HEK293T (cell line): ENCODE measurements at regions not wholly inside any gene's neighbourhood (a gene's known extent, or its start where the extent isn't known, plus 50 kb on each side); places are given as distances from the start of the nearest gene placed in this dataset.

ENCODE experiments used
- BHLHE40 ChIP-seq: fragments of 450-650 bp; IDR thresholded peaks from 2 replicates; pipeline ENCODE4 v1.6.1; 2016; ENCODE audit warnings: mild to moderate bottlenecking, moderate library complexity, borderline replicate concordance
- ELF4 ChIP-seq: fragments of 450-650 bp; IDR thresholded peaks from 2 replicates; pipeline ENCODE4 v1.6.1; 2017; ENCODE audit warnings: antibody characterized with exemption
- FOXA1 ChIP-seq: fragments of 450-650 bp; IDR thresholded peaks from 2 replicates; pipeline ENCODE4 v1.6.1; 2016; ENCODE audit warnings: mild to moderate bottlenecking
- NFRKB ChIP-seq: fragments of 450-650 bp; IDR thresholded peaks from 2 replicates; pipeline ENCODE4 v1.6.1; 2016; ENCODE audit warnings: mild to moderate bottlenecking, moderate library complexity
- SP1 ChIP-seq: fragments of 450-650 bp; IDR thresholded peaks from 2 replicates; pipeline ENCODE4 v1.6.1; 2017
- SUZ12 ChIP-seq: fragments of 450-650 bp; IDR thresholded peaks from 2 replicates; pipeline ENCODE4 v1.6.1; 2016; ENCODE audit warnings: mild to moderate bottlenecking
- TARDBP ChIP-seq: fragments of 450-650 bp; IDR thresholded peaks from 2 replicates; pipeline ENCODE4 v1.6.1; 2016
- ZNF384 ChIP-seq: fragments of 450-650 bp; IDR thresholded peaks from 2 replicates; pipeline ENCODE4 v1.6.1; 2016

DNA sequence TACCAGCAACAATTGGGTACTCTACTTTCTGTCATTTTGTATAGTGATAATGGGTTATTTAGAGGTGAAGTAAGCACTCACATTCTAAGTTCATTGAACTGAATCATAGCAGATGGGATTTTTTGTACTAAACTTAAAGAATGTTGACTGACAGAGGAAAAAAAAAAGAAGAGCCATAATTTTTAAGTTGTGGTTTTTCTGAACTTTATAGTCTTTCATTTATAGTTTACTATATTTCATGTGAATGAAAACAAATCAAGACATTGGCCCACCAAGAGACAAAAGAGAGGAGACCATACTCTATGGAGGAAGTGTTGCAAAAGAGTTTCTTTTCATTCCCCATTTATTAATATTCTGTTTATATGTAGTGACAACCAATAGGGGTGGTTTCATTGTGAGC is 685.7 kb downstream of the BCKDHB start:
- TF ChIP-seq FOXA1 (no peak), SP1 (no peak), SUZ12 (no peak), ELF4 (no peak), TARDBP (no peak), NFRKB (no peak), ZNF384 (no peak), BHLHE40 (no peak)
